B cell (primary cell): ENCODE measurements at regions not wholly inside any gene's neighbourhood (a gene's known extent, or its start where the extent isn't known, plus 50 kb on each side); places are given as distances from the start of the nearest gene placed in this dataset.

Source experiments
- ATAC-seq: fragments of 200-7000 bp; cut with Tn5 transposase; one replicate; pipeline ENCODE4 v1.10.0; 2021; ENCODE audit warnings: low read depth, mild to moderate bottlenecking, moderate number of reproducible peaks, moderate library complexity
- CTCF ChIA-PET: fragments of 350-600 bp; sonication (Branson Sonifier 250); formaldehyde crosslinking; loops from one replicate; lab custom pipeline; 2021; ENCODE audit warnings: antibody characterized with exemption, inconsistent platforms; lab: Charles Lee
- POLR2A ChIA-PET: fragments of 350-600 bp; sonication (Branson Sonifier 250); formaldehyde crosslinking; loops from one replicate; lab custom pipeline; 2021; ENCODE audit warnings: antibody characterized with exemption; lab: Charles Lee
- DNase-seq: peaks from one replicate; pipeline ENCODE4 v3.0.0; 2013
- H2AFZ ChIP-seq: 2 replicates; pipeline ENCODE4 v1.6.1; 2012; ENCODE audit warnings: mild to moderate bottlenecking, low read depth, low read length; ENCODE audit not compliant: insufficient read depth, poor library complexity, severe bottlenecking
- H3K27ac ChIP-seq, 2 donors: 1 replicate in 1 of 2; 2 replicates in 1 of 2; pipeline ENCODE4 v1.5.1; 2012 to 2013; ENCODE audit warnings: low read length in 2 of 2, mild to moderate bottlenecking in 2 of 2, moderate library complexity in 1 of 2
- H3K27me3 ChIP-seq, 4 experiments: fragments of 200-600 bp in 1 of 4; sonication (generic) in 1 of 4; replicated peaks in 1 of 4; 1 replicate in 2 of 4; 2 replicates in 2 of 4; pipeline versions ENCODE4 v1.6.1 to v1.7.0; 2013 to 2016; ENCODE audit warnings: low read length in 3 of 4, mild to moderate bottlenecking in 2 of 4, mixed read lengths in 1 of 4, moderate library complexity in 1 of 4; ENCODE audit not compliant: insufficient read depth in 4 of 4, control insufficient read depth in 3 of 4; ENCODE audit errors: control extremely low read depth in 1 of 4
- H3K36me3 ChIP-seq, 2 experiments: replicated peaks in 1 of 2; 1 replicate in 1 of 2; 2 replicates in 1 of 2; pipeline versions ENCODE4 v1.6.1 to v1.7.1; 2013; ENCODE audit warnings: low read length in 1 of 2; ENCODE audit not compliant: insufficient read depth in 2 of 2, control insufficient read depth in 1 of 2; ENCODE audit errors: control extremely low read depth in 1 of 2, extremely low read depth in 1 of 2
- H3K4me1 ChIP-seq, 2 donors: fragments of 200-600 bp in 1 of 2; sonication (generic) in 1 of 2; 1 replicate in 1 of 2; 2 replicates in 1 of 2; pipeline versions ENCODE4 v1.5.1 to v1.6.1; 2013 to 2017; ENCODE audit warnings: low read length in 2 of 2; ENCODE audit not compliant: control insufficient read depth in 2 of 2, insufficient read depth in 2 of 2
- H3K4me2 ChIP-seq: replicated peaks from 2 replicates; pipeline ENCODE3; 2012; ENCODE audit warnings: mild to moderate bottlenecking, low read depth, low read length; ENCODE audit not compliant: poor library complexity, severe bottlenecking
- H3K4me3 ChIP-seq, 5 experiments: fragments of 200-600 bp in 1 of 5; sonication (generic) in 1 of 5; 1 replicate in 3 of 5; 2 replicates in 2 of 5; pipeline versions ENCODE4 v1.5.1 to v1.7.0; 2011 to 2016; ENCODE audit warnings: low read length in 4 of 5, mild to moderate bottlenecking in 4 of 5, low read depth in 2 of 5, control low read depth in 1 of 5, moderate library complexity in 1 of 5; ENCODE audit not compliant: insufficient read depth in 1 of 5; ENCODE audit errors: control extremely low read depth in 1 of 5, extremely low read depth in 1 of 5
- H3K79me2 ChIP-seq: fragments of 200-600 bp; sonication (generic); one replicate; pipeline ENCODE4 v1.6.0; 2016; ENCODE audit warnings: low read length; ENCODE audit not compliant: control insufficient read depth, insufficient read depth
- H3K9ac ChIP-seq: fragments of 200-600 bp; sonication (generic); 2 replicates; pipeline ENCODE4 v1.6.1; 2017; ENCODE audit warnings: mild to moderate bottlenecking, low read length, moderate library complexity
- H3K9me3 ChIP-seq, 3 donors: one replicate each; pipeline versions ENCODE4 v1.6.1 to v1.7.1; 2013; ENCODE audit warnings: low read length in 2 of 3; ENCODE audit not compliant: control insufficient read depth in 2 of 3, insufficient read depth in 1 of 3; ENCODE audit errors: control extremely low read depth in 1 of 3
- H4K20me1 ChIP-seq: 2 replicates; pipeline ENCODE4 v1.6.0; 2012; ENCODE audit warnings: mild to moderate bottlenecking, low read length; ENCODE audit not compliant: insufficient read depth, control insufficient read depth, poor library complexity, severe bottlenecking
- H3K27ac Mint-ChIP-seq: one replicate; pipeline ENCODE4 v1.8.0; 2021; ENCODE audit warnings: mixed read lengths
- H3K27me3 Mint-ChIP-seq: one replicate; pipeline ENCODE4 v1.8.0; 2021; ENCODE audit warnings: mixed read lengths
- H3K4me1 Mint-ChIP-seq: one replicate; pipeline ENCODE4 v1.8.0; 2021; ENCODE audit warnings: mixed read lengths
- H3K4me3 Mint-ChIP-seq: one replicate; pipeline ENCODE4 v1.8.0; 2021; ENCODE audit warnings: mixed read lengths
- H3K9me3 Mint-ChIP-seq: one replicate; pipeline ENCODE4 v1.8.0; 2022; ENCODE audit warnings: mixed read lengths; ENCODE audit not compliant: insufficient read depth
- CTCF ChIP-seq: fragments of 200-600 bp; IDR thresholded peaks from one replicate; pipeline ENCODE4 v1.8.0; 2022; ENCODE audit warnings: antibody characterized with exemption, mild to moderate bottlenecking
- EZH2 ChIP-seq: IDR thresholded peaks from 2 replicates; pipeline ENCODE4 v1.6.1; 2012; ENCODE audit warnings: borderline replicate concordance, low read depth, mild to moderate bottlenecking, moderate library complexity, low read length; ENCODE audit not compliant: insufficient read depth, poor library complexity, severe bottlenecking
- WGBS: methylation state at CpG from one replicate; pipeline ENCODE4 v1.1.5; 2013; ENCODE audit warnings: missing lambda C conversion rate; ENCODE audit not compliant: insufficient coverage; 5-methylcytosine and 5-hydroxymethylcytosine counted together
- intact Hi-C: fragments of 100-400 bp; cut with micrococcal nuclease; formaldehyde crosslinking; loops from one replicate; pipeline ENCODE4 v1.10.0; 2022

GRCh38 chr2:501667-502066 lies 175.5 kb downstream of the TMEM18 start:
- Histone ChIP-seq H3K9me3 (peaks cover 0 to 4% (median 0%) of the 10 kb centered on the region in 3 donors), H3K27ac (no peak overlapping the region), H3K9ac (no peak overlapping the region), H3K79me2 (no peaks in the 10 kb centered on the region), H4K20me1 (no peaks in the 10 kb centered on the region), H2AFZ (no peak overlapping the region), H3K27me3 (peaks cover 0 to 2% (median 0%) of the 10 kb centered on the region in 4 experiments), H3K4me2 (no peak overlapping the region), H3K4me1 (no peaks in the 10 kb centered on the region), H3K4me3 (no peak overlapping the region), H3K36me3 (no peaks in the 10 kb centered on the region)
- peaks cover 8% of the 10 kb centered on the region for H3K27me3 Mint-ChIP-seq
- ChIA-PET CTCF (no interaction called here), POLR2A (no interaction called here)
- 91% methylated on average over 4 of the region's 8 CpGs for WGBS
- intact Hi-C loops: no loop called here
- TF ChIP-seq EZH2 (no peak), CTCF (no peak)
- H3K4me3 Mint-ChIP-seq: no peak overlapping the region
- no peaks in the 10 kb centered on the region for H3K9me3 Mint-ChIP-seq
- DNase-seq (no peak), ATAC-seq (no peak)
- no peak overlapping the region for H3K27ac Mint-ChIP-seq
- H3K4me1 Mint-ChIP-seq: no peaks in the 10 kb centered on the region

GRCh38 chr2:501130-501529 lies 176.1 kb downstream of the TMEM18 start:
- ChIA-PET CTCF (no interaction called here), POLR2A (no interaction called here)
- Mint-ChIP-seq H3K27me3 (peaks cover 8% of the 10 kb centered on the region), H3K4me1 (no peaks in the 10 kb centered on the region), H3K9me3 (no peaks in the 10 kb centered on the region), H3K4me3 (no peak overlapping the region), H3K27ac (no peak overlapping the region)
- TF ChIP-seq CTCF: no peak
- no peak for TF ChIP-seq EZH2
- H3K9ac ChIP-seq: no peak overlapping the region
- no peak overlapping the region for H3K4me3 ChIP-seq
- intact Hi-C loops: no loop called here
- H4K20me1 ChIP-seq: no peaks in the 10 kb centered on the region
- no peak overlapping the region for H3K27ac ChIP-seq
- no peaks in the 10 kb centered on the region for H3K36me3 ChIP-seq
- ATAC-seq (no peak), DNase-seq (no peak)
- H3K27me3 ChIP-seq: peaks cover 0 to 2% (median 0%) of the 10 kb centered on the region in 4 experiments
- H3K4me2 ChIP-seq: no peak overlapping the region
- H3K9me3 ChIP-seq: peaks cover 0 to 7% (median 0%) of the 10 kb centered on the region in 3 donors
- H3K4me1 ChIP-seq: no peaks in the 10 kb centered on the region
- WGBS: 93% methylated on average over 3 of the region's 5 CpGs
- H3K79me2 ChIP-seq: no peaks in the 10 kb centered on the region
- no peak overlapping the region for H2AFZ ChIP-seq
